ENCODE measurements at regions not wholly inside any gene's neighbourhood (a gene's known extent, or its start where the extent isn't known, plus 50 kb on each side); places are given as distances from the start of the nearest gene placed in this dataset.
A peak's percentile ranks its signal among the peaks of the same experiment; 100 is the strongest.

DNA sequence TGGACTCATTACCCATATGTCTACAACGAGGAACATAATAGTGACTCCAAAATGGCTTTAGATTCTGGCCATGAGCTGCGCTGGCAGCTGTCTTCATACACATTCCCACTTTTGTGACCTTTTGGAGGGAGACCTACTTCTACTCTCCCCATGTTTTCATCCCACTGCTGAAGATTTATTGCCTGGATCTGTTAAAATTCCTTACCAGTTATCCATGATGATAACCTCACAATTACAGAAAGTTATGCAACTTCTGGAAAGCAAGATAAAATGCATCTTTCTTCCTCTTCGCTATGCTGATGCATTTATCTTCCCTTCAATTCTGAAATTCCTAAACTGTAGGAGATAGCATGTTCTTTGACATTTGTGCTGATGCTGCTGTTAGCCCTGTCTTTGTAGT is 855.3 kb downstream of the SLC4A3 start:
- no peak overlapping the region for H3K27ac ChIP-seq (ENCODE audit: low read depth in 2 of 2, low read length in 2 of 2)
- TF ChIP-seq, protein P1, sequence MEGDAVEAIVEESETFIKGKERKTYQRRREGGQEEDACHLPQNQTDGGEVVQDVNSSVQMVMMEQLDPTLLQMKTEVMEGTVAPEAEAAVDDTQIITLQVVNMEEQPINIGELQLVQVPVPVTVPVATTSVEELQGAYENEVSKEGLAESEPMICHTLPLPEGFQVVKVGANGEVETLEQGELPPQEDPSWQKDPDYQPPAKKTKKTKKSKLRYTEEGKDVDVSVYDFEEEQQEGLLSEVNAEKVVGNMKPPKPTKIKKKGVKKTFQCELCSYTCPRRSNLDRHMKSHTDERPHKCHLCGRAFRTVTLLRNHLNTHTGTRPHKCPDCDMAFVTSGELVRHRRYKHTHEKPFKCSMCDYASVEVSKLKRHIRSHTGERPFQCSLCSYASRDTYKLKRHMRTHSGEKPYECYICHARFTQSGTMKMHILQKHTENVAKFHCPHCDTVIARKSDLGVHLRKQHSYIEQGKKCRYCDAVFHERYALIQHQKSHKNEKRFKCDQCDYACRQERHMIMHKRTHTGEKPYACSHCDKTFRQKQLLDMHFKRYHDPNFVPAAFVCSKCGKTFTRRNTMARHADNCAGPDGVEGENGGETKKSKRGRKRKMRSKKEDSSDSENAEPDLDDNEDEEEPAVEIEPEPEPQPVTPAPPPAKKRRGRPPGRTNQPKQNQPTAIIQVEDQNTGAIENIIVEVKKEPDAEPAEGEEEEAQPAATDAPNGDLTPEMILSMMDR (IDR thresholded peaks at IDR 0.05; ENCODE audit: borderline replicate concordance, extremely low read depth, insufficient read depth), result no peak
- no peak for FAIRE-seq
- no peaks in the 10 kb centered on the region for H3K27me3 ChIP-seq (ENCODE audit: control insufficient read depth, insufficient read depth, low read length)
- intact Hi-C loops (cut with DNase I), result no loop called here
- H3K4me3 ChIP-seq (ENCODE audit: low read length in 3 of 3), result no peak overlapping the region
- no peak for DNase-seq
- H3K9me3 ChIP-seq (ENCODE audit: control insufficient read depth in 2 of 3, insufficient read depth in 1 of 3, low read length in 3 of 3), result no peaks in the 10 kb centered on the region
- H3K36me3 ChIP-seq (ENCODE audit: control insufficient read depth in 2 of 3, insufficient read depth in 3 of 3, low read length in 3 of 3), result no peaks in the 10 kb centered on the region
- H3K9ac ChIP-seq (ENCODE audit: low read length in 3 of 3), result no peak overlapping the region
- no peaks in the 10 kb centered on the region for H3K4me1 ChIP-seq (ENCODE audit: control insufficient read depth in 2 of 3, insufficient read depth in 2 of 3, low read depth in 1 of 3, low read length in 3 of 3)

GRCh38 chr2:220489121-220489520 is 861.7 kb downstream of the SLC4A3 start:
- Histone ChIP-seq H3K4me1 (ENCODE audit: control insufficient read depth in 2 of 3, insufficient read depth in 2 of 3, low read depth in 1 of 3, low read length in 3 of 3) (no peaks in the 10 kb centered on the region), H3K4me3 (ENCODE audit: low read length in 3 of 3) (no peak overlapping the region), H3K27ac (ENCODE audit: low read depth in 2 of 2, low read length in 2 of 2) (no peak overlapping the region), H3K36me3 (ENCODE audit: control insufficient read depth in 2 of 3, insufficient read depth in 3 of 3, low read length in 3 of 3) (no peaks in the 10 kb centered on the region), H3K27me3 (ENCODE audit: control insufficient read depth, insufficient read depth, low read length) (no peaks in the 10 kb centered on the region), H3K9me3 (ENCODE audit: control insufficient read depth in 2 of 3, insufficient read depth in 1 of 3, low read length in 3 of 3) (no peaks in the 10 kb centered on the region), H3K9ac (ENCODE audit: low read length in 3 of 3) (no peak overlapping the region)
- intact Hi-C loops (cut with DNase I), result no loop called here
- DNase-seq, result no peak
- TF ChIP-seq, protein P1 (IDR thresholded peaks at IDR 0.05; ENCODE audit: borderline replicate concordance, extremely low read depth, insufficient read depth), result no peak
- FAIRE-seq, result no peak

GRCh38 chr2:220491670-220492069 is 864.2 kb downstream of the SLC4A3 start:
- TF ChIP-seq, protein P1 (IDR thresholded peaks at IDR 0.05; ENCODE audit: borderline replicate concordance, extremely low read depth, insufficient read depth), result no peak
- DNase-seq (peak in 3 of 5 donors; percentile 44 to 59 (median 46)), FAIRE-seq (no peak)
- Histone ChIP-seq H3K9ac (ENCODE audit: low read length in 3 of 3) (no peak overlapping the region), H3K36me3 (ENCODE audit: control insufficient read depth in 2 of 3, insufficient read depth in 3 of 3, low read length in 3 of 3) (no peaks in the 10 kb centered on the region), H3K4me3 (ENCODE audit: low read length in 3 of 3) (no peak overlapping the region), H3K4me1 (ENCODE audit: control insufficient read depth in 2 of 3, insufficient read depth in 2 of 3, low read depth in 1 of 3, low read length in 3 of 3) (no peaks in the 10 kb centered on the region), H3K27ac (ENCODE audit: low read depth in 2 of 2, low read length in 2 of 2) (no peak overlapping the region), H3K9me3 (ENCODE audit: control insufficient read depth in 2 of 3, insufficient read depth in 1 of 3, low read length in 3 of 3) (no peaks in the 10 kb centered on the region), H3K27me3 (ENCODE audit: control insufficient read depth, insufficient read depth, low read length) (no peaks in the 10 kb centered on the region)
- intact Hi-C loops (cut with DNase I), result no loop called here

DNA sequence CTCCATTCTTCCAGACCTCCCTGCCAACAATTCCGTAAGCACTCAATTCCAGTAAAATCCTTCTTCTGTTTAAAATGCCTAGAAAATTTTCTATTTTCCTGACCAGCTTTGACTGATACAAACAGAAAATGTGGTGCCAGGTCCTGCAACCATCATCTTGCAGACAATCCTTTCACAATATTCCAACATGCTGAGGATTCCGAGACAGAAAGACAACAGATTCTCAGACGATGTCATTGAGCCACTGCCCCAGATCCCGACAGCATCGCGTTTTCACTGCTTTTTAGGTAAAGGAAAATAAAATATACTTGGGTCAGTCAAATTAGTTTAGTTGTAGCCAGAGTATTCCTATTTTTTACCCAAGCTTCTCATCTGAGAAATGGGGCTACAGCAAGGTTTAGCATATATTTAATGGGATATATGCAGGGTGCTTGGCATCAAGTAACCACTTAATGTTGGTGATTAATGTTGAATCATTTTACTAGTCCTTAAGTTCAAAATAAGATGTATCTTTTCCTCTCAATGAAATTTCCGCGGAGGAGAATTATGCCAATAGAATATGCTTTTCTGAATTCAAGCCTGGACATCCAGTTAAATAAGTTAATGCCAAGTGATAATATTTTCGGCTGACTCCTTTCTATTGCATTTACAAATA is 866.6 kb downstream of the SLC4A3 start:
- no peaks in the 10 kb centered on the region for H3K27me3 ChIP-seq (ENCODE audit: control insufficient read depth, insufficient read depth, low read length)
- intact Hi-C loops (cut with DNase I), result no loop called here
- H3K9me3 ChIP-seq (ENCODE audit: control insufficient read depth in 2 of 3, insufficient read depth in 1 of 3, low read length in 3 of 3), result no peaks in the 10 kb centered on the region
- no peaks in the 10 kb centered on the region for H3K36me3 ChIP-seq (ENCODE audit: control insufficient read depth in 2 of 3, insufficient read depth in 3 of 3, low read length in 3 of 3)
- no peak overlapping the region for H3K27ac ChIP-seq (ENCODE audit: low read depth in 2 of 2, low read length in 2 of 2)
- FAIRE-seq, result no peak
- no peak overlapping the region for H3K4me3 ChIP-seq (ENCODE audit: low read length in 3 of 3)
- no peaks in the 10 kb centered on the region for H3K4me1 ChIP-seq (ENCODE audit: control insufficient read depth in 2 of 3, insufficient read depth in 2 of 3, low read depth in 1 of 3, low read length in 3 of 3)
- TF ChIP-seq, protein P1 (IDR thresholded peaks at IDR 0.05; ENCODE audit: borderline replicate concordance, extremely low read depth, insufficient read depth), result no peak
- no peak overlapping the region for H3K9ac ChIP-seq (ENCODE audit: low read length in 3 of 3)
- DNase-seq, result no peak

Measured in kidney (tissue), 13 donors.